ENCODE measurements at regions not wholly inside any gene's neighbourhood (a gene's known extent, or its start where the extent isn't known, plus 50 kb on each side); places are given as distances from the start of the nearest gene placed in this dataset.

DNA sequence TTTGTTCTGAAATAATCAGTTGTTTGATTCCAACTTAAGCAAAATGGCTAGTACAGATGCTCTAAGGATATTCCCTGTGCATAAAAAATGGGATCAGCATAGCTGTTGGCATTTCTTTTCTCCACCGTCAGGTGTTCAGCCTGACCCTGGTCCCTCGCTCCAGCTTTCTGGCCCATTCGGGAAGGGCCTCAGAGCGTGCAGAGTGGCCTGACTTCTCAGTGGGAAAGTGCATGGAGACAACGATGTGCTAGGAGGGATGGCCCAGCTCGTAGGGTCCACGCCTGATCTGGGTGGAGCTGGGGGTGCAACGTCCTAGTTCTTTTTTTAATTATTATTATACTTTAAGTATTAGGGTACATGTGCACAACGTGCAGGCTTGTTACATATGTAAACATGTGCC, 319.1 kb upstream of the IRX4 start:
- Histone ChIP-seq H3K36me3 (ENCODE audit: control insufficient read depth in 2 of 2, extremely low read depth in 1 of 2, insufficient read depth in 2 of 2, low read length in 2 of 2) (no peaks in the 10 kb centered on the region), H3K4me2 (ENCODE audit: insufficient read depth, low read length) (no peak overlapping the region), H2AFZ (ENCODE audit: low read depth, low read length) (no peak overlapping the region), H4K20me1 (replicated peaks; ENCODE audit: control insufficient read depth, extremely low read depth, insufficient read depth, low read length) (no peaks in the 10 kb centered on the region), H3K27me3 (ENCODE audit: control insufficient read depth in 2 of 2, insufficient read depth in 2 of 2, low read length in 2 of 2) (no peaks in the 10 kb centered on the region), H3K4me1 (ENCODE audit: control insufficient read depth, extremely low read depth, insufficient read depth, low read length) (no peaks in the 10 kb centered on the region), H3K27ac (ENCODE audit: insufficient read depth, low read depth, low read length) (no peak overlapping the region), H3K4me3 (replicated peaks in 1 of 3; ENCODE audit: insufficient read depth in 1 of 3, low read depth in 1 of 3, low read length in 3 of 3) (no peak overlapping the region), H3K79me2 (ENCODE audit: control insufficient read depth, insufficient read depth, low read length) (no peaks in the 10 kb centered on the region), H3K9me1 (replicated peaks; ENCODE audit: control insufficient read depth, extremely low read depth, insufficient read depth, low read length) (no peaks in the 10 kb centered on the region), H3K9me3 (replicated peaks; ENCODE audit: control insufficient read depth, insufficient read depth, low read length) (peaks cover 12% of the 10 kb centered on the region), H3K9ac (replicated peaks; ENCODE audit: extremely low read depth, insufficient read depth, low read length) (no peak overlapping the region)
- no TSS peak for BruUV-seq (replicated peaks)
- DNase-seq (ENCODE audit: low read depth, low spot score) (no peak), FAIRE-seq (no peak)
- dilution Hi-C loops (cut with MboI; ENCODE audit: extremely low pct_ligation_motif_present, low sequenced_read_pairs) (no loop called here), intact Hi-C loops (cut with micrococcal nuclease) (no loop called here)
- POLR2A ChIA-PET: no interaction called here
- CTCF ChIA-PET: no interaction called here
- TF ChIP-seq JUN (IDR thresholded peaks at IDR 0.05; ENCODE audit: borderline replicate concordance, insufficient read depth, insufficient read length, low read depth): no peak
- no peak for TF ChIP-seq MYC (IDR thresholded peaks at IDR 0.05; ENCODE audit: low read depth, low read length)
- no peak for TF ChIP-seq FOS (IDR thresholded peaks at IDR 0.05; ENCODE audit: borderline replicate concordance, insufficient read depth, low read length)
- TF ChIP-seq EZH2 (IDR thresholded peaks at IDR 0.05; ENCODE audit: borderline replicate concordance, low read depth, low read length, severe bottlenecking): no peak
- TF ChIP-seq GATA2 (IDR thresholded peaks at IDR 0.05; ENCODE audit: insufficient read depth, insufficient read length, low read depth, low read length): no peak
- TF ChIP-seq, protein P1, sequence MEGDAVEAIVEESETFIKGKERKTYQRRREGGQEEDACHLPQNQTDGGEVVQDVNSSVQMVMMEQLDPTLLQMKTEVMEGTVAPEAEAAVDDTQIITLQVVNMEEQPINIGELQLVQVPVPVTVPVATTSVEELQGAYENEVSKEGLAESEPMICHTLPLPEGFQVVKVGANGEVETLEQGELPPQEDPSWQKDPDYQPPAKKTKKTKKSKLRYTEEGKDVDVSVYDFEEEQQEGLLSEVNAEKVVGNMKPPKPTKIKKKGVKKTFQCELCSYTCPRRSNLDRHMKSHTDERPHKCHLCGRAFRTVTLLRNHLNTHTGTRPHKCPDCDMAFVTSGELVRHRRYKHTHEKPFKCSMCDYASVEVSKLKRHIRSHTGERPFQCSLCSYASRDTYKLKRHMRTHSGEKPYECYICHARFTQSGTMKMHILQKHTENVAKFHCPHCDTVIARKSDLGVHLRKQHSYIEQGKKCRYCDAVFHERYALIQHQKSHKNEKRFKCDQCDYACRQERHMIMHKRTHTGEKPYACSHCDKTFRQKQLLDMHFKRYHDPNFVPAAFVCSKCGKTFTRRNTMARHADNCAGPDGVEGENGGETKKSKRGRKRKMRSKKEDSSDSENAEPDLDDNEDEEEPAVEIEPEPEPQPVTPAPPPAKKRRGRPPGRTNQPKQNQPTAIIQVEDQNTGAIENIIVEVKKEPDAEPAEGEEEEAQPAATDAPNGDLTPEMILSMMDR (IDR thresholded peaks at IDR 0.05; ENCODE audit: extremely low read depth in 1 of 2, insufficient read depth in 1 of 2, low read depth in 1 of 2, low read length in 2 of 2): no peak
- TF ChIP-seq POLR2A (IDR thresholded peaks at IDR 0.05; ENCODE audit: low read depth, low read length): no peak
- TF ChIP-seq POLR2AphosphoS5 (IDR thresholded peaks at IDR 0.05; ENCODE audit: insufficient read depth, low read depth, low read length): no peak

Measured in endothelial cell of umbilical vein (primary cell).